ENCODE measurements at regions not wholly inside any gene's neighbourhood (a gene's known extent, or its start where the extent isn't known, plus 50 kb on each side); places are given as distances from the start of the nearest gene placed in this dataset.

GRCh38 chr3:25025236-25025635 lies 402.8 kb upstream of the RARB start:
- no peaks in the 10 kb centered on the region for H4K20me1 ChIP-seq (replicated peaks in 1 of 2; ENCODE audit: control insufficient read depth in 1 of 2, insufficient read depth in 2 of 2, low read length in 2 of 2)
- no peak overlapping the region for H2BK12ac ChIP-seq (ENCODE audit: low read depth, low read length)
- no peak for FAIRE-seq
- no peak overlapping the region for H3K4ac ChIP-seq (replicated peaks; ENCODE audit: insufficient read length, low read depth, low read length)
- H3K56ac ChIP-seq (replicated peaks; ENCODE audit: insufficient read length, low read depth, low read length), result no peak overlapping the region
- H3K4me2 ChIP-seq (ENCODE audit: insufficient read depth in 1 of 2, low read depth in 2 of 2, low read length in 2 of 2), result no peak overlapping the region
- H3K23ac ChIP-seq (ENCODE audit: insufficient read length), result no peak overlapping the region
- H3K9me3 ChIP-seq (ENCODE audit: insufficient read depth in 2 of 2, low read depth in 1 of 2, low read length in 1 of 2), result no peaks in the 10 kb centered on the region
- H3K4me1 ChIP-seq (replicated peaks in 1 of 4; ENCODE audit: control insufficient read depth in 3 of 4, insufficient read depth in 4 of 4, low read length in 3 of 4), result no peaks in the 10 kb centered on the region
- no peaks in the 10 kb centered on the region for H3K79me2 ChIP-seq (ENCODE audit: control insufficient read depth in 1 of 2, insufficient read depth in 2 of 2, low read length in 2 of 2)
- peaks cover 0 to 1% (median 0%) of the 10 kb centered on the region in 4 experiments; a peak in 1 of 7 replicates for H3K27me3 ChIP-seq (replicated peaks in 1 of 4; ENCODE audit: control insufficient read depth in 3 of 4, extremely low read depth in 1 of 4, insufficient read depth in 3 of 4, low read length in 3 of 4)
- H3K23me2 ChIP-seq (ENCODE audit: low read depth, low read length), result no peaks in the 10 kb centered on the region
- H2AK5ac ChIP-seq (ENCODE audit: low read depth, low read length), result no peak overlapping the region
- no peak for DNase-seq (ENCODE audit: low read depth in 1 of 2, low spot score in 2 of 2)
- CTCF ChIA-PET (ENCODE audit: partially characterized antibody), result interaction anchor here (4.7 kb wide), 1 partner anchor 10 kb away, joined by 49 read pairs; no protein-coding TSS in a partner anchor
- H2BK5ac ChIP-seq (ENCODE audit: low read depth, low read length), result no peak overlapping the region
- no peak overlapping the region for H3K18ac ChIP-seq (ENCODE audit: extremely low read depth, low read length)
- no peaks in the 10 kb centered on the region for H3K36me3 ChIP-seq (ENCODE audit: control insufficient read depth in 2 of 4, insufficient read depth in 4 of 4, low read length in 3 of 4)
- no peak overlapping the region for H4K5ac ChIP-seq (ENCODE audit: insufficient read length, low read depth, low read length)
- H3K27ac ChIP-seq (ENCODE audit: low read depth, low read length), result no peak overlapping the region
- no peak overlapping the region for H2BK20ac ChIP-seq (ENCODE audit: low read length)
- no peak overlapping the region for H4K8ac ChIP-seq (ENCODE audit: extremely low read depth, insufficient read depth, low read length)
- H3K79me1 ChIP-seq (ENCODE audit: low read depth, low read length), result no peaks in the 10 kb centered on the region
- H3K4me3 ChIP-seq (ENCODE audit: extremely low read depth in 1 of 4, insufficient read depth in 2 of 4, low read depth in 3 of 4, low read length in 4 of 4), result no peak overlapping the region
- H2BK15ac ChIP-seq (ENCODE audit: low read length), result no peak overlapping the region
- H3K14ac ChIP-seq (ENCODE audit: insufficient read length), result no peak overlapping the region
- POLR2A ChIA-PET (ENCODE audit: partially characterized antibody), result no interaction called here
- H3K9ac ChIP-seq (replicated peaks in 1 of 4; ENCODE audit: extremely low read depth in 1 of 4, low read depth in 3 of 4, low read length in 3 of 4), result no peak overlapping the region
- H4K91ac ChIP-seq (replicated peaks; ENCODE audit: insufficient read length, low read length), result no peak overlapping the region
- H2BK120ac ChIP-seq (replicated peaks; ENCODE audit: low read depth, low read length), result no peak overlapping the region
- H2AFZ ChIP-seq (ENCODE audit: low read length), result no peak overlapping the region
- TF ChIP-seq CBX8 (IDR thresholded peaks at IDR 0.05; ENCODE audit: borderline replicate concordance, low read depth, low read length) (no peak), HDAC2 (IDR thresholded peaks at IDR 0.05; ENCODE audit: borderline replicate concordance in 1 of 2, low read depth in 2 of 2, low read length in 2 of 2) (no peak), RNF2 (IDR thresholded peaks at IDR 0.05; ENCODE audit: borderline replicate concordance, low read depth, low read length, missing control alignments, poor library complexity, severe bottlenecking) (no peak), CHD2 (IDR thresholded peaks at IDR 0.05; ENCODE audit: low read length) (no peak), GABPA (IDR thresholded peaks at IDR 0.05; ENCODE audit: borderline replicate concordance, insufficient read depth, low read length) (no peak), RXRA (IDR thresholded peaks at IDR 0.05; ENCODE audit: insufficient read depth, low read depth, low read length) (no peak), CEBPB (IDR thresholded peaks at IDR 0.05; ENCODE audit: low read depth, low read length) (no peak), TAF1 (IDR thresholded peaks at IDR 0.05; ENCODE audit: low read depth, low read length) (no peak), RFX5 (IDR thresholded peaks at IDR 0.05; ENCODE audit: borderline replicate concordance, low read depth, low read length) (no peak), CTBP2 (IDR thresholded peaks at IDR 0.05; ENCODE audit: borderline replicate concordance, insufficient read depth, insufficient read length, low read length) (no peak), HDAC6 (IDR thresholded peaks at IDR 0.05; ENCODE audit: low read depth, low read length) (no peak), MAX (IDR thresholded peaks at IDR 0.05) (no peak), PHF8 (conservative IDR thresholded peaks at IDR 0.05; ENCODE audit: low read depth, low read length) (no peak), ATF3 (IDR thresholded peaks at IDR 0.05; ENCODE audit: insufficient read depth, low read depth, low read length) (no peak)

Data from H1 (cell line).